SKM-1 (cell line): ENCODE measurements at regions not wholly inside any gene's neighbourhood (a gene's known extent, or its start where the extent isn't known, plus 50 kb on each side); places are given as distances from the start of the nearest gene placed in this dataset.
"Not testable (repeated sequence)": the region's sequence is repeated elsewhere in the genome, so short reads cannot be mapped to it uniquely, and the experiment has no call there.

ENCODE experiments used
- DNase-seq: peaks from one replicate; lab custom pipeline; 2025; ENCODE audit not compliant: unreplicated experiment; lab: John Stamatoyannopoulos, UW

DNA sequence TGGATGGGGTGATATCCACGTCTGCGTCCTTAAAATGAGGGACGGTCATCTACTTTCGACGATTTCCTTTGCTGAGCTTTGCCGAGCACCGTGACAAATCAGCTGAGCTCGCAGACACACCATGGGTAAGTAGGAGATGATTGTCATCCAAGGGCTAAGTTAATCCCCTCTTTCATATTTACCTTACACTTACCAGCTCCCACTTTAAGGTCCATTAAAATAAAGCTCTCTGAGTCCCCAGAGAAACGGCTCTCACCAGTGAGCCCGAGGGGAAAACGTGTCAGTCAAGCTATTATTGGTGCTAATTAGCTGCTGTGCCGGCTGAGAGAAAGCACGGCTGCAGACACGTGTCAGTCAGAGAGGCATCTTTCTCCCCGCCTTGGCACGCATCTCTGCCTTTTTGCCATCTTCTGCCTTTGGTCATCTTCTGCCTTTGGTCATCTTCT lies 72.2 kb downstream of the CRLF2 start:
- DNase-seq = no peak

DNA sequence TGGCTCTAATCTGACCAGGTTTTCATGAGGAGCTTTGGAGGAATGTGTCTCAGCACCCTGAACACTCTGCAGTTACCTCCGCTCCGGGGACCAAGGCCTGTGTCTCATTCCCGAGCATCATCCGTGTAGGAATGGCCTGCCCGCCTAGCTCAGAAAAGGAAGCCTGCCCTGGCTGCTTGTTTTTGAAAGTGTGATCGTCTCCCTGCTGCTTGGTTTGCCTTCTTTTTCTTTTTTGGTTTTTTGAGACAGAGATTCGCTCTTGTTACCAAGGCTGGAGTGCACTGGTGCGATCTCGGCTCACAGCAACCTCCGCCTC lies 73.3 kb downstream of the CRLF2 start:
- no peak for DNase-seq

GRCh38 chrX:1138476-1139184 lies 73.8 kb downstream of the CRLF2 start:
- DNase-seq = no peak

GRCh38 chrX:1137531-1137930 lies 74.9 kb downstream of the CRLF2 start:
- no peak for DNase-seq

GRCh38 chrX:1136582-1136981 lies 75.9 kb downstream of the CRLF2 start:
- DNase-seq = not testable (repeated sequence)

GRCh38 chrX:1134976-1135375 lies 77.5 kb downstream of the CRLF2 start:
- no peak for DNase-seq

GRCh38 chrX:1134156-1134555 lies 78.3 kb downstream of the CRLF2 start:
- DNase-seq = no peak

DNA sequence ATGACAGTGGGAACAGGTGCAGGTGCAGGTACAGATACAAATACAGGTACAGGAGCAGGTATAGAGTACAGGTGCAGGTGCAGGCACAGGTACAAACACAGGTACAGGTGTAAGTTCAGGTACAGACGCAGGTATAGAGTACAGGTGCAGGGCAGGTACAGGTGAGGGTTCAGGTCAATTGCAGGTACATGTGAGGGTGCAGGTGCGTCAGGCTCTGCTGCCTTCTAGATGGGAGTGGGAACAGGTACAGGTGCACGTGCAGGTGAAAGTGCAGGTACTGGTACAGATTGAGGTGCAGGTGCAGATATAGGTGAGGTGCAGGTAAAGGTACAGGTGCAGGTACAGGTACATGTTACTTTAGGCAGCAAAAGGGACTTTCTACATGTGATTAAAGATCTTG lies 85.7 kb downstream of the CRLF2 start:
- no peak for DNase-seq

- no peak for DNase-seq
These were observed 87.9 kb downstream of the CRLF2 start for GRCh38 chrX:1124531-1124930.

DNA sequence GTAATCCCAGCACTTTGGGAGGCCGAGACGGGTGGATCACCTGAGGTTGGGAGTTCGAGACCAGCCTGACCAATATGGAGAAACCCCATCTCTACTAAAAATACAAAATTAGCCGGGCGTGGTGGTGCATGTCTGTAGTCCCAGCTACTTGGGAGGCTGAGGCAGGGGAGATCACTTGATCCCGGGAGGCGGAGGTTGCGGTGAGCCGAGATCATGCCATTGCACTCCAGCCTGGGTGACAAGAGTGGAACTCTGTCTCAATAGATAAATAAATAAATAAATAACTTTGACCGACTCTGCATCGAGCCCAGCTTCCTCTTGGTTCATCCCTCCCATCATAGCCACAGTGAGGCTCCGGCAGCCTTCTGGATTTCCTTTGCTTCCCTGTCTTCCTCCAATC lies 89.6 kb downstream of the CRLF2 start:
- DNase-seq = not testable (repeated sequence)

DNA sequence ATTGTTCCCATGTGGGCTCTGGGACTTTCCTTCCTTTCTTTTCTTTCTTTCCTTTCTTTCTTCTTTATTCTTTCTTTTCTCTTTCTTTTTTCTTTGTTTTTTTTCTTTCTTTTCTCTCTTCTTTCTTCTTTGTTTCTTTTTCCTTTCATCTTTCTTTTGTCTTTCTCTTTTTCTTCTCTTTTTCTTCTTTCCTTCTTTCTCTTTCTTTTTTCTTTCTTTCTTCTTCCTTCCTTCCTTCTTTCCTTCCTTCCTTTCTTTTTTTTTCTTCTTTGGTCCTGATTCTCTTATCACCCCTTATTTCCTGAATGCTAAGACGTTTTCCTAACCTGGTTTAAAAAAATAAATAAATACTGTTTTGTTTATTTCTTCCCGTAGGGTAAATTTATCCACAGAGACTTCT lies 93.2 kb downstream of the CRLF2 start:
- DNase-seq = no peak

- no peak for DNase-seq
These were observed 93.8 kb downstream of the CRLF2 start for GRCh38 chrX:1118572-1119199.

GRCh38 chrX:1115411-1115810 lies 97.0 kb downstream of the CRLF2 start:
- not testable (repeated sequence) for DNase-seq

GRCh38 chrX:1112321-1112720 lies 100.1 kb downstream of the CRLF2 start:
- DNase-seq = no peak

- DNase-seq = no peak
These were observed 100.7 kb downstream of the CRLF2 start for GRCh38 chrX:1111601-1112300.

GRCh38 chrX:1109580-1110119 lies 102.8 kb downstream of the CRLF2 start:
- DNase-seq = no peak

GRCh38 chrX:1108501-1109445 lies 103.7 kb downstream of the CRLF2 start:
- no peak for DNase-seq

DNA sequence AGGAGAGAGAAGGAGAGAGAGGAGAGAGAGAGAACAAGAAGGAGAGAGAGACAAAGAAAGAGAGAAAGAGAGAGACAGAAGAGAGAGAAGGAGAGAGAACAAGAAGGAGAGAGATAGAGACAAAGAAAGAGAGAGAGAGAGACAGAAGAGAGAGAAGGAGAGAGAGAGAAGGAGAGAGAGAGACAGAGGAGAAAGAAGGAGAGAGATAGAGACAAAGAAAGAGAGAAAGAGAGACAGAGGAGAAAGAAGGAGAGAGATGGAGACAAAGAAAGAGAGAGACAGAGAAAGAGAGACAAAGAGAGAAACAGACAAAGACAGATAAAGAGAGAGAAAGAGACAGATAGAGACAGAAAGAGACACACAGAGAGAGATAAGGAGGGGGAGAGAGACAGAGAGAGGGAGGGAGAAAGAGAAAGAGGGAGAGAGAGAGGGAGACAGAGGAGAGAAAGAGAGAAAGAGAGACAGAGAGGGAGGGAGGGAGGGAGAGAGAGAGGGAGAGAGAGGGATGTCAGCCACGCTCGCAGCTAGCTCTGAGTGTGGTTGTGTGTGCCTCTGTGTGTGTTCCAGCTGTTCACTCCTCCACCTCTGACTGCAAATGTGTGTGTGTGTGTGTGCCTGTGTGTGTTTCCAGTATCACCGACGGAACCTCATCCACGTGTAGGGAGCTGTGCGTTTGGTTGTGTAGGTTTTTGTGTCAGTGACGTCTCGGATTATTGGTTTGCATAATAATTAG lies 105.8 kb downstream of the CRLF2 start:
- no peak for DNase-seq

- DNase-seq = no peak
These were observed 106.6 kb downstream of the CRLF2 start for GRCh38 chrX:1105671-1106419.

- not testable (repeated sequence) for DNase-seq
These were observed 107.4 kb downstream of the CRLF2 start for GRCh38 chrX:1105031-1105430.
